Esophagus muscularis mucosa (tissue), 4 donors: ENCODE measurements at regions not wholly inside any gene's neighbourhood (a gene's known extent, or its start where the extent isn't known, plus 50 kb on each side); places are given as distances from the start of the nearest gene placed in this dataset.

ENCODE experiments used
- CTCF ChIP-seq, 3 experiments: fragments of 200-600 bp in 2 of 3; fragments of 450-650 bp in 1 of 3; sonication (generic) in 2 of 3; IDR thresholded peaks; one replicate each; pipeline ENCODE4 v1.5.1; 2017 to 2019; ENCODE audit warnings: antibody characterized with exemption in 3 of 3, mild to moderate bottlenecking in 2 of 3, moderate library complexity in 1 of 3
- EP300 ChIP-seq: sonication (generic); formaldehyde crosslinking; IDR thresholded peaks from one replicate; pipeline ENCODE4 v1.6.1; 2017; ENCODE audit warnings: antibody characterized with exemption
- POLR2AphosphoS5 ChIP-seq, 2 donors: sonication (generic); formaldehyde crosslinking; IDR thresholded peaks; one replicate each; pipeline ENCODE4 v1.6.1; 2017; ENCODE audit warnings: antibody characterized with exemption in 2 of 2

- no peak for TF ChIP-seq POLR2AphosphoS5 (IDR thresholded peaks at IDR 0.05)
- no peak for TF ChIP-seq CTCF (IDR thresholded peaks at IDR 0.05)
- no peak for TF ChIP-seq EP300
Measured at GRCh38 chr20:40579701-40580100, 109.3 kb downstream of the MAFB start.
